Sigmoid colon (tissue), 4 donors: ENCODE measurements at regions not wholly inside any gene's neighbourhood (a gene's known extent, or its start where the extent isn't known, plus 50 kb on each side); places are given as distances from the start of the nearest gene placed in this dataset.

Source experiments
- EP300 ChIP-seq, 4 donors: sonication (generic); formaldehyde crosslinking; IDR thresholded peaks; one replicate each; pipeline ENCODE4 v1.6.1; 2017; ENCODE audit warnings: antibody characterized with exemption in 4 of 4
- POLR2A ChIP-seq, 2 donors: fragments of 450-650 bp; IDR thresholded peaks; one replicate each; pipeline ENCODE4 v1.6.1; 2016; ENCODE audit warnings: antibody characterized with exemption in 2 of 2, mild to moderate bottlenecking in 2 of 2, moderate library complexity in 2 of 2
- POLR2AphosphoS5 ChIP-seq, 4 donors: sonication (generic); formaldehyde crosslinking; IDR thresholded peaks; one replicate each; pipeline ENCODE4 v1.6.1; 2017; ENCODE audit warnings: antibody characterized with exemption in 4 of 4
- TF ChIP-seq, protein P1 (sequence below), 4 experiments: fragments of 450-650 bp in 3 of 4; fragments of 200-600 bp in 1 of 4; IDR thresholded peaks; one replicate each; pipeline ENCODE4 v1.5.1; 2016 to 2019; ENCODE audit warnings: antibody characterized with exemption in 4 of 4, mild to moderate bottlenecking in 3 of 4, moderate library complexity in 2 of 4

GRCh38 chr12:115259968-115260747 is 576.2 kb upstream of the TBX3 start:
- TF ChIP-seq, protein P1, sequence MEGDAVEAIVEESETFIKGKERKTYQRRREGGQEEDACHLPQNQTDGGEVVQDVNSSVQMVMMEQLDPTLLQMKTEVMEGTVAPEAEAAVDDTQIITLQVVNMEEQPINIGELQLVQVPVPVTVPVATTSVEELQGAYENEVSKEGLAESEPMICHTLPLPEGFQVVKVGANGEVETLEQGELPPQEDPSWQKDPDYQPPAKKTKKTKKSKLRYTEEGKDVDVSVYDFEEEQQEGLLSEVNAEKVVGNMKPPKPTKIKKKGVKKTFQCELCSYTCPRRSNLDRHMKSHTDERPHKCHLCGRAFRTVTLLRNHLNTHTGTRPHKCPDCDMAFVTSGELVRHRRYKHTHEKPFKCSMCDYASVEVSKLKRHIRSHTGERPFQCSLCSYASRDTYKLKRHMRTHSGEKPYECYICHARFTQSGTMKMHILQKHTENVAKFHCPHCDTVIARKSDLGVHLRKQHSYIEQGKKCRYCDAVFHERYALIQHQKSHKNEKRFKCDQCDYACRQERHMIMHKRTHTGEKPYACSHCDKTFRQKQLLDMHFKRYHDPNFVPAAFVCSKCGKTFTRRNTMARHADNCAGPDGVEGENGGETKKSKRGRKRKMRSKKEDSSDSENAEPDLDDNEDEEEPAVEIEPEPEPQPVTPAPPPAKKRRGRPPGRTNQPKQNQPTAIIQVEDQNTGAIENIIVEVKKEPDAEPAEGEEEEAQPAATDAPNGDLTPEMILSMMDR (IDR thresholded peaks at IDR 0.05), result no peak
- TF ChIP-seq EP300 (IDR thresholded peaks at IDR 0.05), result no peak
- TF ChIP-seq POLR2A (IDR thresholded peaks at IDR 0.05), result no peak
- no peak for TF ChIP-seq POLR2AphosphoS5 (IDR thresholded peaks at IDR 0.05)
